Ovary (tissue), 7 donors: ENCODE measurements at regions not wholly inside any gene's neighbourhood (a gene's known extent, or its start where the extent isn't known, plus 50 kb on each side); places are given as distances from the start of the nearest gene placed in this dataset.

Source experiments
- DNase-seq, 5 donors: peaks; one replicate each; pipeline ENCODE4 v3.0.0-alpha.2; 2019 to 2020
- H3K27ac ChIP-seq, 2 donors: fragments of 200-600 bp; one replicate each; pipeline versions ENCODE4 v1.5.1 to v1.8.0; 2019 to 2022
- H3K27me3 ChIP-seq: fragments of 200-600 bp; one replicate; pipeline ENCODE4 v1.8.0; 2022
- H3K36me3 ChIP-seq: fragments of 200-600 bp; sonication (generic); one replicate; pipeline ENCODE4 v1.5.1; 2019
- H3K4me1 ChIP-seq: one replicate; pipeline ENCODE4 v1.8.1; 2013; ENCODE audit warnings: mild to moderate bottlenecking, moderate library complexity; ENCODE audit not compliant: insufficient read depth
- H3K4me3 ChIP-seq: fragments of 200-600 bp; sonication (generic); one replicate; pipeline ENCODE4 v1.5.1; 2017
- H3K9me3 ChIP-seq, 2 donors: fragments of 200-600 bp in 1 of 2; sonication (generic) in 1 of 2; one replicate each; pipeline versions ENCODE4 v1.5.1 to v1.8.1; 2013 to 2019; ENCODE audit warnings: mild to moderate bottlenecking in 1 of 2, moderate library complexity in 1 of 2
- CTCF ChIP-seq, 3 donors: fragments of 450-650 bp in 2 of 3; fragments of 200-600 bp in 1 of 3; IDR thresholded peaks; one replicate each; pipeline versions ENCODE4 v1.5.1 to v1.8.0; 2016 to 2022; ENCODE audit warnings: antibody characterized with exemption in 3 of 3, mild to moderate bottlenecking in 1 of 3
- EP300 ChIP-seq: sonication (generic); formaldehyde crosslinking; IDR thresholded peaks from one replicate; pipeline ENCODE4 v1.6.1; 2017; ENCODE audit warnings: antibody characterized with exemption
- POLR2A ChIP-seq: fragments of 450-650 bp; IDR thresholded peaks from one replicate; pipeline ENCODE4 v1.6.1; 2017; ENCODE audit warnings: antibody characterized with exemption, mild to moderate bottlenecking, moderate library complexity
- WGBS, 3 donors: extraction: QIAGEN DNeasy Blood & Tissue Kit in 1 of 3; methylation state at CpG; one replicate each; pipeline versions ENCODE4 v1.1.5 to v1.1.7; 2013 to 2017; 5-methylcytosine and 5-hydroxymethylcytosine counted together
- intact Hi-C, 4 donors: fragments of 100-400 bp; cut with DNase I; formaldehyde crosslinking; loops; one replicate each; pipeline versions ENCODE4 v1.11.0 to v1.15.1; 2022 to 2023
- donor health status: DM: no; HTN: no; CAD: no; lungs with moderate emphysema.
- donor health status: DM: no; HTN: no; CAD: no.
- donor health status: Bipolar disorder and iron deficiency.
- donor health status: DM: no; HTN: no; CAD: no.
- donor health status: DM: yes; HTN: yes; CAD: no.

GRCh38 chr3:39752019-39752637, 57.3 kb upstream of the MYRIP start:
- Histone ChIP-seq H3K36me3 (no peaks in the 10 kb centered on the region), H3K27me3 (no peaks in the 10 kb centered on the region), H3K9me3 (no peaks in the 10 kb centered on the region), H3K27ac (no peak overlapping the region), H3K4me1 (no peaks in the 10 kb centered on the region), H3K4me3 (no peak overlapping the region)
- WGBS, 3 donors, result 75 to 80% (median 77%) methylated on average over 3 of the region's 3 CpGs
- DNase-seq, result no peak
- no peak for TF ChIP-seq EP300
- TF ChIP-seq CTCF (IDR thresholded peaks at IDR 0.05), result no peak
- TF ChIP-seq POLR2A, result no peak
- intact Hi-C loops, result no loop called here

- TF ChIP-seq POLR2A (no peak), EP300 (no peak), CTCF (IDR thresholded peaks at IDR 0.05) (no peak)
- intact Hi-C loops, result no loop called here
- no peaks in the 10 kb centered on the region for H3K36me3 ChIP-seq
- no peaks in the 10 kb centered on the region for H3K27me3 ChIP-seq
- H3K27ac ChIP-seq, result no peak overlapping the region
- no peaks in the 10 kb centered on the region for H3K4me1 ChIP-seq
- 91 to 100% (median 100%) methylated on average over 1 of the region's 1 CpG for WGBS, 3 donors
- H3K9me3 ChIP-seq, result no peaks in the 10 kb centered on the region
- H3K4me3 ChIP-seq, result no peak overlapping the region
- DNase-seq, result no peak
Measured at GRCh38 chr3:39752751-39753150, 56.7 kb upstream of the MYRIP start.

- 92 to 98% (median 93%) methylated on average over 1 of the region's 1 CpG for WGBS, 3 donors
- Histone ChIP-seq H3K9me3 (no peaks in the 10 kb centered on the region), H3K27me3 (no peaks in the 10 kb centered on the region), H3K4me3 (no peak overlapping the region), H3K4me1 (no peaks in the 10 kb centered on the region), H3K36me3 (no peaks in the 10 kb centered on the region), H3K27ac (no peak overlapping the region)
- no peak for DNase-seq
- TF ChIP-seq EP300 (no peak), POLR2A (no peak), CTCF (IDR thresholded peaks at IDR 0.05) (no peak)
- intact Hi-C loops, result no loop called here
Measured at GRCh38 chr3:39753391-39753790, 56.0 kb upstream of the MYRIP start.

- H3K9me3 ChIP-seq, result no peaks in the 10 kb centered on the region
- DNase-seq, result no peak
- no peaks in the 10 kb centered on the region for H3K4me1 ChIP-seq
- no peak for TF ChIP-seq POLR2A
- TF ChIP-seq CTCF (IDR thresholded peaks at IDR 0.05), result no peak
- TF ChIP-seq EP300, result no peak
- no peaks in the 10 kb centered on the region for H3K36me3 ChIP-seq
- 81 to 84% (median 82%) methylated on average over 3 of the region's 3 CpGs for WGBS, 3 donors
- H3K4me3 ChIP-seq, result no peak overlapping the region
- no peaks in the 10 kb centered on the region for H3K27me3 ChIP-seq
- intact Hi-C loops, result no loop called here
- no peak overlapping the region for H3K27ac ChIP-seq
Measured at GRCh38 chr3:39754549-39754948, 54.9 kb upstream of the MYRIP start.
